Fibroblast of the aortic adventitia (primary cell): ENCODE measurements at regions not wholly inside any gene's neighbourhood (a gene's known extent, or its start where the extent isn't known, plus 50 kb on each side); places are given as distances from the start of the nearest gene placed in this dataset.

Source experiments
- DNase-seq: peaks from one replicate; pipeline ENCODE4 v3.0.0-alpha.2; 2010; ENCODE audit warnings: low read depth
- H3K4me3 ChIP-seq: 2 replicates; pipeline ENCODE4 v1.5.1; 2011; ENCODE audit warnings: low read depth, mild to moderate bottlenecking, control low read depth, low read length, moderate library complexity
- TF ChIP-seq, protein P1 (sequence below): IDR thresholded peaks from 2 replicates; pipeline ENCODE4 v1.5.1; 2011; ENCODE audit warnings: mild to moderate bottlenecking, low read length, control low read depth, inconsistent platforms; ENCODE audit not compliant: insufficient read depth

GRCh38 chr3:187946981-187947380, 201.7 kb upstream of the BCL6 start:
- DNase-seq = no peak
- TF ChIP-seq, protein P1, sequence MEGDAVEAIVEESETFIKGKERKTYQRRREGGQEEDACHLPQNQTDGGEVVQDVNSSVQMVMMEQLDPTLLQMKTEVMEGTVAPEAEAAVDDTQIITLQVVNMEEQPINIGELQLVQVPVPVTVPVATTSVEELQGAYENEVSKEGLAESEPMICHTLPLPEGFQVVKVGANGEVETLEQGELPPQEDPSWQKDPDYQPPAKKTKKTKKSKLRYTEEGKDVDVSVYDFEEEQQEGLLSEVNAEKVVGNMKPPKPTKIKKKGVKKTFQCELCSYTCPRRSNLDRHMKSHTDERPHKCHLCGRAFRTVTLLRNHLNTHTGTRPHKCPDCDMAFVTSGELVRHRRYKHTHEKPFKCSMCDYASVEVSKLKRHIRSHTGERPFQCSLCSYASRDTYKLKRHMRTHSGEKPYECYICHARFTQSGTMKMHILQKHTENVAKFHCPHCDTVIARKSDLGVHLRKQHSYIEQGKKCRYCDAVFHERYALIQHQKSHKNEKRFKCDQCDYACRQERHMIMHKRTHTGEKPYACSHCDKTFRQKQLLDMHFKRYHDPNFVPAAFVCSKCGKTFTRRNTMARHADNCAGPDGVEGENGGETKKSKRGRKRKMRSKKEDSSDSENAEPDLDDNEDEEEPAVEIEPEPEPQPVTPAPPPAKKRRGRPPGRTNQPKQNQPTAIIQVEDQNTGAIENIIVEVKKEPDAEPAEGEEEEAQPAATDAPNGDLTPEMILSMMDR = no peak
- no peak overlapping the region for H3K4me3 ChIP-seq

DNA sequence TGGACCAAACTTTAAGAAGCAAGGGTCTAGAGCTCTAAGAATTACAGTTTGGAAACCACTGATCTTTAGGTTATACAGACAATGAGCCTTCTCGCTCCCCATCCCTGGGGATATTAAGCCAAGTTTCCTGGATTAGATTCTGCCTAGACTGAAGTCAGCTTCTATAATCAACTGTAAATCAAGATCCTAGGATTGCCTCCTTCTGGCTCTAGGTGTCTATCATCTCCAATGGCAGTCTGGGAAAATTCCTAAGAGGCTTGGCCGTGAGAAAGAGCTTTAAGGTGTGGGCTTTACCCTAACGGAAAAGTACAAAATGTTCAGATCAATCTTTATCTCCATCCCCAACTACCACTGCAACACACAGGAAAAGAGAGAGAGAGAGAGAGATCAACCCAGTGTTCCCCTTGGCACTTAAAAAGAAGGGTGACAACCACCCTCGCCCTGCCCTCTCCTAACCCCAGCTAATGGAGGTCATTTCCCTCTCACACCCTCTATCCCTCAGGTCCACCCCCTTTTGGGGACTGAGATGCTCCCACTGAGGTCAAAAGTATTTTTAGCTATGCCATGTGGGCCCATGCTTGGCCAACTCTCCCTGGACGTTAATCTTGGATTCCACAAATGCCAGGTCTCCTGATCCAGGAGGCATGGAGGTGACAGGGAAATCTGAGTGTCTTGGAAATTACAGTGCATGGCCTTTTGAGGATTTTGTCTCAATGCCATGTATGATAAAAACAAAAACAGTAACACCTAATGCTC, 202.8 kb upstream of the BCL6 start:
- TF ChIP-seq, protein P1 = no peak
- DNase-seq = no peak
- H3K4me3 ChIP-seq = no peak overlapping the region

GRCh38 chr3:187949093-187949820, 204.0 kb upstream of the BCL6 start:
- H3K4me3 ChIP-seq = no peak overlapping the region
- TF ChIP-seq, protein P1 = no peak

GRCh38 chr3:187950671-187951070, 203.3 kb upstream of the LPP start:
- H3K4me3 ChIP-seq = no peak overlapping the region
- no peak for DNase-seq
- TF ChIP-seq, protein P1 = no peak

More at GRCh38 chr3:187949093-187949820, 204.0 kb upstream of the BCL6 start:
- DNase-seq = no peak

- TF ChIP-seq, protein P1 = no peak
- peak; percentile 57 for DNase-seq
Observed at GRCh38 chr3:187951452-187952190, 202.3 kb upstream of the LPP start.

GRCh38 chr3:187952849-187953248, 201.1 kb upstream of the LPP start:
- TF ChIP-seq, protein P1 = no peak
- H3K4me3 ChIP-seq = no peak overlapping the region
- no peak for DNase-seq

More at GRCh38 chr3:187951452-187952190, 202.3 kb upstream of the LPP start:
- no peak overlapping the region for H3K4me3 ChIP-seq
